CD14-positive monocyte (primary cell): ENCODE measurements at regions not wholly inside any gene's neighbourhood (a gene's known extent, or its start where the extent isn't known, plus 50 kb on each side); places are given as distances from the start of the nearest gene placed in this dataset.

Experiments used
- DNase-seq, 3 donors: peaks; one replicate each; pipeline ENCODE4 v3.0.0-alpha.2; 2011 to 2022
- H2AFZ ChIP-seq: 2 replicates; pipeline ENCODE4 v1.6.0; 2012; ENCODE audit warnings: mild to moderate bottlenecking, low read depth, low read length, inconsistent platforms; ENCODE audit not compliant: insufficient read depth, poor library complexity, severe bottlenecking
- H3K27ac ChIP-seq, 2 donors: 1 replicate in 1 of 2; 2 replicates in 1 of 2; pipeline ENCODE4 v1.5.1; 2012 to 2013; ENCODE audit warnings: low read length in 2 of 2, control low read depth in 1 of 2, inconsistent platforms in 1 of 2, low read depth in 1 of 2, mild to moderate bottlenecking in 1 of 2
- H3K27me3 ChIP-seq, 2 donors: one replicate each; pipeline versions ENCODE4 v1.6.0 to v1.6.1; 2011 to 2013; ENCODE audit warnings: low read length in 2 of 2; ENCODE audit not compliant: control insufficient read depth in 2 of 2, insufficient read depth in 2 of 2
- H3K36me3 ChIP-seq, 2 donors: replicated peaks in 1 of 2; 1 replicate in 1 of 2; 2 replicates in 1 of 2; pipeline versions ENCODE4 v1.5.1 to v1.6.1; 2012 to 2013; ENCODE audit warnings: low read length in 2 of 2, control low read depth in 1 of 2, inconsistent platforms in 1 of 2, mild to moderate bottlenecking in 1 of 2; ENCODE audit not compliant: insufficient read depth in 2 of 2, control insufficient read depth in 1 of 2
- H3K4me1 ChIP-seq, 2 donors: 1 replicate in 1 of 2; 2 replicates in 1 of 2; pipeline versions ENCODE4 v1.5.1 to v1.6.1; 2012 to 2013; ENCODE audit warnings: low read length in 2 of 2, control low read depth in 1 of 2, inconsistent platforms in 1 of 2, mild to moderate bottlenecking in 1 of 2, moderate library complexity in 1 of 2; ENCODE audit not compliant: insufficient read depth in 2 of 2, control insufficient read depth in 1 of 2
- H3K4me2 ChIP-seq: replicated peaks from 2 replicates; pipeline ENCODE3; 2012; ENCODE audit warnings: low read length, moderate library complexity, mild to moderate bottlenecking; ENCODE audit not compliant: poor library complexity, severe bottlenecking; ENCODE audit errors: extremely low read depth
- H3K4me3 ChIP-seq, 3 experiments: fragments of 200-600 bp in 1 of 3; sonication (generic) in 1 of 3; replicated peaks in 1 of 3; 1 replicate in 2 of 3; 2 replicates in 1 of 3; pipeline ENCODE4 v1.5.1; 2011 to 2013; ENCODE audit warnings: low read length in 3 of 3, mild to moderate bottlenecking in 3 of 3, control low read depth in 2 of 3, low read depth in 2 of 3, inconsistent platforms in 1 of 3, moderate library complexity in 1 of 3
- H3K79me2 ChIP-seq: 2 replicates; pipeline ENCODE4 v1.6.0; 2012; ENCODE audit warnings: mild to moderate bottlenecking, control low read depth, inconsistent platforms, low read length, moderate library complexity; ENCODE audit not compliant: insufficient read depth
- H3K9ac ChIP-seq: 2 replicates; pipeline ENCODE4 v1.6.0; 2017; ENCODE audit warnings: low read length, mild to moderate bottlenecking; ENCODE audit not compliant: insufficient read depth, poor library complexity, severe bottlenecking
- H3K9me3 ChIP-seq, 2 donors: replicated peaks in 1 of 2; 1 replicate in 1 of 2; 2 replicates in 1 of 2; pipeline versions ENCODE4 v1.5.1 to v1.6.1; 2012 to 2013; ENCODE audit warnings: low read length in 2 of 2, control low read depth in 1 of 2; ENCODE audit not compliant: control insufficient read depth in 1 of 2, insufficient read depth in 1 of 2
- H4K20me1 ChIP-seq: 2 replicates; pipeline ENCODE4 v1.6.0; 2012; ENCODE audit warnings: mild to moderate bottlenecking, low read length, control low read depth, moderate library complexity; ENCODE audit not compliant: insufficient read depth
- H3K27ac Mint-ChIP-seq, 7 donors: one replicate each; pipeline ENCODE4 v1.8.0; 2020; ENCODE audit warnings: mild to moderate bottlenecking in 7 of 7, mixed read lengths in 7 of 7, moderate library complexity in 6 of 7, inconsistent platforms in 2 of 7
- H3K27me3 Mint-ChIP-seq, 3 donors: one replicate each; pipeline ENCODE4 v1.8.0; 2021 to 2022; ENCODE audit warnings: low read depth in 3 of 3, mild to moderate bottlenecking in 3 of 3, mixed read lengths in 3 of 3, moderate library complexity in 3 of 3, inconsistent platforms in 1 of 3
- H3K36me3 Mint-ChIP-seq, 2 donors: one replicate each; pipeline ENCODE4 v1.8.0; 2020; ENCODE audit warnings: mixed read lengths in 2 of 2, inconsistent platforms in 1 of 2, mild to moderate bottlenecking in 1 of 2
- H3K4me1 Mint-ChIP-seq: one replicate; pipeline ENCODE4 v1.8.0; 2020; ENCODE audit warnings: mild to moderate bottlenecking, mixed read lengths
- H3K4me3 Mint-ChIP-seq, 2 donors: one replicate each; pipeline ENCODE4 v1.8.0; 2020; ENCODE audit warnings: mild to moderate bottlenecking in 2 of 2, mixed read lengths in 2 of 2, moderate library complexity in 1 of 2
- H3K9me3 Mint-ChIP-seq, 7 donors: one replicate each; pipeline ENCODE4 v1.8.0; 2020 to 2022; ENCODE audit warnings: mixed read lengths in 7 of 7, mild to moderate bottlenecking in 6 of 7, moderate library complexity in 6 of 7, inconsistent platforms in 2 of 7
- whole genome bisulfite sequencing: methylation state at CpG from one replicate; pipeline ENCODE4 v1.1.5; 2013; ENCODE audit warnings: missing lambda C conversion rate; ENCODE audit not compliant: insufficient coverage; 5-methylcytosine and 5-hydroxymethylcytosine counted together
- intact Hi-C, 2 donors: fragments of 100-400 bp; cut with micrococcal nuclease; formaldehyde crosslinking; loops; one replicate each; pipeline versions ENCODE4 v1.15.0 to v1.15.1; 2023
- TF ChIP-seq, protein P1 (sequence below): fragments of 200-600 bp; IDR thresholded peaks from one replicate; pipeline ENCODE4 v1.8.0; 2022; ENCODE audit warnings: antibody characterized with exemption, mild to moderate bottlenecking

DNA sequence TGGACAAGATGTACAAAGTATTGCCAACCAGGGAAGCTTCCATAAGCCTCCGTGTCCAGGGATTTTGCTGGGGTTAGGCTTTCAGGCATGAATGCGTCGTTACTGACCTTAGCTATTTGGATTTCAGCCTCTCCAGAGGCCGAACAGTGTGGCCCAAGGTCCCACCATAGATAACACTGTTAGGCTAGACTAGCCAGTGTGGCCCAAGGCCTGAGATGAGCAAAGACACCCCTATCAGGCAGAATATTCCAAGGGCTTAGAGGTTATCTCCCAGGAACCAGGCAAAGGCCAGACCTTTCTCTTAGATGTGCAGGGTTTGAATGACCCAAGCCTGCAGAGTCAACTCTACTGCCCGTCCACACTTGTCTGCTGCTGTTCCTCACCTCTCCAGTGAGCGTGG lies 131.7 kb upstream of the NDUFV2 start:
- no peak for DNase-seq
- H3K4me2 ChIP-seq: no peak overlapping the region
- TF ChIP-seq, protein P1, sequence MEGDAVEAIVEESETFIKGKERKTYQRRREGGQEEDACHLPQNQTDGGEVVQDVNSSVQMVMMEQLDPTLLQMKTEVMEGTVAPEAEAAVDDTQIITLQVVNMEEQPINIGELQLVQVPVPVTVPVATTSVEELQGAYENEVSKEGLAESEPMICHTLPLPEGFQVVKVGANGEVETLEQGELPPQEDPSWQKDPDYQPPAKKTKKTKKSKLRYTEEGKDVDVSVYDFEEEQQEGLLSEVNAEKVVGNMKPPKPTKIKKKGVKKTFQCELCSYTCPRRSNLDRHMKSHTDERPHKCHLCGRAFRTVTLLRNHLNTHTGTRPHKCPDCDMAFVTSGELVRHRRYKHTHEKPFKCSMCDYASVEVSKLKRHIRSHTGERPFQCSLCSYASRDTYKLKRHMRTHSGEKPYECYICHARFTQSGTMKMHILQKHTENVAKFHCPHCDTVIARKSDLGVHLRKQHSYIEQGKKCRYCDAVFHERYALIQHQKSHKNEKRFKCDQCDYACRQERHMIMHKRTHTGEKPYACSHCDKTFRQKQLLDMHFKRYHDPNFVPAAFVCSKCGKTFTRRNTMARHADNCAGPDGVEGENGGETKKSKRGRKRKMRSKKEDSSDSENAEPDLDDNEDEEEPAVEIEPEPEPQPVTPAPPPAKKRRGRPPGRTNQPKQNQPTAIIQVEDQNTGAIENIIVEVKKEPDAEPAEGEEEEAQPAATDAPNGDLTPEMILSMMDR: no peak
- Mint-ChIP-seq H3K4me3 (no peak overlapping the region), H3K9me3 (peaks cover 0 to 8% (median 4%) of the 10 kb centered on the region in 7 donors), H3K27ac (no peak overlapping the region), H3K4me1 (peaks cover 24% of the 10 kb centered on the region), H3K36me3 (no peaks in the 10 kb centered on the region), H3K27me3 (peaks cover 6% of the 10 kb centered on the region in 3 donors)
- H3K27ac ChIP-seq: no peak overlapping the region
- H3K4me1 ChIP-seq: peaks cover 15% of the 10 kb centered on the region in 2 donors
- H2AFZ ChIP-seq: no peak overlapping the region
- H3K9ac ChIP-seq: no peak overlapping the region
- H3K4me3 ChIP-seq: no peak overlapping the region
- H3K9me3 ChIP-seq: no peaks in the 10 kb centered on the region
- H3K36me3 ChIP-seq: no peaks in the 10 kb centered on the region
- no peaks in the 10 kb centered on the region for H3K79me2 ChIP-seq
- no peaks in the 10 kb centered on the region for H3K27me3 ChIP-seq
- WGBS: 96% methylated on average over 5 of the region's 6 CpGs
- no peaks in the 10 kb centered on the region for H4K20me1 ChIP-seq
- intact Hi-C loops: no loop called here

DNA sequence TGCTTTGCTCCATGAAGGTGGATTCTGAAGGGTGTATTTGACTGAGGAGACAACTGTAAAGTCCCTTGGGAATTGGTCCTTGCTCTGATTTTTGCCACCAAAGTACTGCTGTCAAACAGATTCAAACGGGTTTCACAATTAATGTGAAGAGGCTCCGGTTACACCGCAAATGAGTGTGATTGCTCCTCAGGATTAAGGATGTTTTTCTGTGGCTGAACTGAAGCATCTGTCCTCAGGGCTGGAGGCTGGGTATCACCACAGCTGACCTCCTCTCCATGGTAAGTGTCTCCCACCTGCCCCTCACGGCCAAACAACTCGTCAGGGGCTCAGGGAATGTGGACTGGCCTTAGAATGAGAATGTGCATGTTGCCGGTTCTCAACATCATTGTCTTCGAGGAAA lies 130.4 kb upstream of the NDUFV2 start:
- Mint-ChIP-seq H3K4me1 (peaks cover 13% of the 10 kb centered on the region), H3K27me3 (peaks cover 4 to 6% (median 6%) of the 10 kb centered on the region in 3 donors), H3K27ac (no peak overlapping the region), H3K36me3 (no peaks in the 10 kb centered on the region), H3K9me3 (peaks cover 0 to 8% (median 4%) of the 10 kb centered on the region in 7 donors), H3K4me3 (no peak overlapping the region)
- no peak overlapping the region for H3K4me3 ChIP-seq
- H3K36me3 ChIP-seq: no peaks in the 10 kb centered on the region
- H3K4me1 ChIP-seq: peaks cover 5% of the 10 kb centered on the region in 2 donors
- H3K27ac ChIP-seq: no peak overlapping the region
- no peak overlapping the region for H3K4me2 ChIP-seq
- intact Hi-C loops: no loop called here
- TF ChIP-seq, protein P1: no peak
- no peak overlapping the region for H2AFZ ChIP-seq
- no peaks in the 10 kb centered on the region for H3K9me3 ChIP-seq
- no peak overlapping the region for H3K9ac ChIP-seq
- 83% methylated on average over 1 of the region's 7 CpGs for WGBS
- DNase-seq: no peak
- H4K20me1 ChIP-seq: no peaks in the 10 kb centered on the region
- H3K27me3 ChIP-seq: no peaks in the 10 kb centered on the region
- no peaks in the 10 kb centered on the region for H3K79me2 ChIP-seq
